ENCODE measurements at regions not wholly inside any gene's neighbourhood (a gene's known extent, or its start where the extent isn't known, plus 50 kb on each side); places are given as distances from the start of the nearest gene placed in this dataset.
A peak's percentile ranks its signal among the peaks of the same experiment; 100 is the strongest.
"Not testable (repeated sequence)": the region's sequence is repeated elsewhere in the genome, so short reads cannot be mapped to it uniquely, and the experiment has no call there.

DNA sequence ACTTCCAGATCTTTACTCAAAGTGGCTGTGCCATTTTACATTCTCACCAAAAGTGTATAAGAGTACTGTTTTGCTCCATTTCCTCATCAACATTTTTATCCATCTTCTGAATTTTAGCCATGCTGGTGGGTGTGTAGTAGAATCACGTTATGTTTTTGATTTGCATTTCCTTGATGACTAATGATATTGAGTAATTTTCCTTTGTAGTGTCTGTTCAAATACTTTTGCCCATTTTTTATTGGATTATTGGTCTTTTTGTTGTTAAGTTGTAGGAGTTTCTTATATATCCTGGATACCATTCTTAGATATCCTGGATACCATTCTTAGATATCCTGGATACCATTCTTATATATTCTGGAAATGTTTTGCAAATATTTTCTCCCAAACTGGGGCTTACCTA is 344.9 kb downstream of the LRRC3B start:
- DNase-seq: no peak

DNA sequence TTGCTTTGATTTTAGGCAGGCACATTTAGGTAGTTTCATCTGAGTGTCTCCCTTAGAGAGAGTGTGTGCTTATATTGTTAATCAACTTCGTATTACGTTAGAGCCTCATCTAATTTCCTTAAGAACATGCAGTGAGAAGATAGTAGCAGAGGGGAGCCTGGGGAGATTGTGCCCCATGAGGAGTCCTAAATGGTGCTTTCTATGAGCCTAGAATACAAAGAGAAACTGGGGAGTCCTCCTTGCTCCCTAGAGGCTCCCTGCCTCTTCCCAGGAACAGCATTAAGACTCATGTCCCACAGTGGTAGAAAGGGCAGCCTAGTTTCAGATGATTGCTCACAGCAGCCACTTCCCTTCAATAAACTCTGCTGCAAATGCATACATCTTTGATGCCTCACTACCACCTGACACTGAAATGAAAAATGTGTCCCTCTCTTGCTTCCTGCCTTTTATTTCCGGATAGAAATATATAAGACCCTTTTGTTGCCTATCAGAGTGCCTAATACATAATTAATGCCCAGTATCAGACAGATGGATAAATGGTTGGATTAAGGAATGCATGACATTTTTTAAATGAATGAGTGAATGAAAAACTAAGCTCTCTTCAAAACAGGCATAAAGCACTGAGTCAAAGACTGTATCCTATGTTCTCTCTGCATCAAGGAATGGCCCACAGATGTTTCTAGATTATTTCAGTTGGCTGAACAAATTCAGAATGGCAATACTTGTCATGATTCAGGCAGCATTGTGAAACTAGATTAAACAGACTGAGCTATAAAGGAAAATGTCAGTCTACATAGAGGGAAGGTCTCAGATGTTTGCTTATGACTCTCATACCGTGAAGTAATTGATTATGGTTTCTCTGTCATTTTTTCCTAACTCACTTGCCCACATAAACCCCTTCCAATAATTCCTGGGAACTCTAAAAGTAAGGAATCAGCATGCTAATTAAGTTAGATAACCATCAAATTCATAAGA is 362.1 kb downstream of the LRRC3B start:
- peak; percentile 36 for DNase-seq

DNA sequence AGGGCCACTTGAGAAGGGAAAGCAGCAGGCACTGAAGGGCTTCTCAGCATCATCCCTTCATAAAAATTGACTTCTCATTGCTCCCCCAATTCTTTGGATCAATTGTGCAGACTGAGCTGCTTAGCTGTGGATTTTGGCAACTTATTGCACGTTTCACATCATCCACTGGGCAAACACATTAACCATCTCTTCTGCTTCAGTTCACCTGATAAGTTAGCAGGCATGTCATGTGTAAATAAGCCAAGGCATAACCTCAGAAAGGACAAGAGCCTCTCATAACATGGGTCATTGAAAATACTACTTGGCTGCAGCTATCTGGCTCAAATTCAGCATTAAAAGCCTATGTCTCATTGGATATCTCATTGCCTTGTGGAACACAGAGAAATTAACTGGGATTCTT is 366.5 kb downstream of the LRRC3B start:
- DNase-seq: peak; percentile 44

DNA sequence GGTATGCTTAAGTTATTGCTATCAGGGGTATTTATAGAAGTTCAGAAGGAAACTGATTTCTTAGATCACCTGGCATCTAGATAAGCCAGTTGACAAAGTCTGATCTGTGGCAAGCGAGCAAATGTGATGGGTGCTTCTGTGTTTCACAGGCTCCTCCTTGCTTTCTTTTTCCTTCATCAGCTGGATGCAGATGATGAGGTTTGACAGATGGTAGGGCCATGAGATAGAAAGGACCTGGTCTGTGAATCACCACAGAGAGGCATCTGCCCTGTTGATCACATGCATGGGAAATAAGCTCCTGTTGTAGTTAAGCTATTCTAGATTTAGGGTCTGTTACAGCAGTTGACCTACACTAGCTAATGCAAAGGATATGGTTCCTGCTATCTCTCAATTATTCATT is 372.0 kb downstream of the NEK10 start:
- peak; percentile 53 for DNase-seq

DNA sequence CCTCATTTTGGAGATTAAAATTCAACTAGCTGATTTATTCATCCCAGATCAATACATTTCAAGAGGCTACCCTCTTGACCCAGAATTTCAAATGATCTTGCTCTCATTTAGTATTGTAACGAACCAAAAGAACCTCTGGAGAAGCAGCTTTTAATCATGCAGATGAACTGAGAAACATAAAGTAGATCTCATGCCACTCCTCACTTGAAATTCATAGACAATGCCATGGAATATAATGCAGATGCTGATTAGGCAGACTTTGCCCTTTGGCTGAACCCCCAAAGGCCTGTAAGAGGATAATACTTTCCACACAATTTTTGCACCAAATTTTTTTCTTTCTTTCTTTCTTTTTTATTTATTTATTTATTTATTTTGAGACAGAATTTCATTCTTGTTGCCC is 358.3 kb downstream of the NEK10 start:
- no peak for DNase-seq

DNA sequence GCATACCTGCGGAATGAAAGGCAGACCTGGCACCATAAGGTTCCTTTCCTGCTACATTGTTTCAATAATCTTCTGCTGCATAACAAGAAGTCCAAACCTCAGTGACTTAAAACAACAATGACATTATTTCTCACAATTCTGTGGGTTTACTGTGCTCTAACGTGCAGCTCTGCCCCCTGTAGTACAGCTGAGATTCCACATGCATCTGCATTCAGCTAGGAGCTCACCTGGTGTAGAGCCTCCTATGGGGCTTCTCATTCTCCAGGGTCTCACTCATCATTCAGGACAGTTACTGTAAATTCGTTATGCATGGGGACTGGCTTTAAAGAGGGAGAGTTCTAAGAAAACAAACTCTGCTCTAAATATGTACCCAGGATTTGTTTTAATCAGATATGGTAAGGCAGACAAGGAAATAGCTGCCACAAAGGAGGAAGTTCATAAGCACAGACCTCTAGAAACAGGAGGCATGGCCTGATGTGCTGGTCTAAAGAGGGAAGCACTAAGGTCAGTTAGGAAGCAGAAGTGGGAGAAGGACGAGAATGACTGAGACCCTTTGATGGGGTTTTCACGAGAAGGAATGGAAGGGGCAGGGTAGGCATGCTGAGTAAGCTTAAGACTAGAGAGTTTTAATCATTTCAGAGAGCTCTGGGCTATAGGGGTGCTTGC is 347.0 kb downstream of the NEK10 start:
- no peak for DNase-seq

DNA sequence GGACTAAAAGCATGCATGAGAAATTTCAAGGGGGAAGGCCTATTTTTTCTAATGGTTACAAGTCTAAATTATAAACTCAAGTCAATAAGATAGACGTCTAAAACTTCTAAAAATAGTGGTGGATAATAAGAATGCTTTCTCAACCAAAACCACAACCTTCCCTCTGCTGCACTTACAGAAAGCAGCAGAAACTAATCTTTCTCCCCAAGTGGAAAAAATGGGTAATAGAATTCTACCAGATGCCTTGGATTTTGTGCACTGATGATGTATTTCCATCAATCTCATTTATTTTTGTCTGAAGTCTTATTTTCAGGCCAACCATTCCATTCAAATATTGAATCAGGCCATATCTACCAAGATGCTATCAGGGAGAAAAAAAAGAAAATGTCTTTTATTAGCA is 344.7 kb downstream of the NEK10 start:
- no peak for DNase-seq

DNA sequence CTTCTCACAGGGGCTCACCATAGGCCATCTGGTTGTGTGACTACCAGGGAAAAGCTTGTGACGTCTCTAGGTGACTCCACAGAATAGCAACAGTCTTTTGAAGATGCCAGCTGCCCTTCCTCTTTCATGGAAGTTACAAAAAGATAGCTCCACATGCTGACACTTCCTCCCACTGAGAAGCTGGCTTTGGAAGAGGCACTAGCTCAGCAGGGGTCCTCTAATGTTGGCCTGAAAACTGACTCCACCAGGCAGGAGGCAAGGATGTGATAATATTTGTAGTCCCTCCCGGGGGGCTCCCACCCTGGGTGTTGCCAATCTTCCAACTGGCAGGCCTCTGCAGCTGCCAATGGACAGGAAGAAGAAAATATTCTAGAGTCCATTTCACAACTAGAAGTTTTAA is 343.5 kb downstream of the NEK10 start:
- DNase-seq: no peak

DNA sequence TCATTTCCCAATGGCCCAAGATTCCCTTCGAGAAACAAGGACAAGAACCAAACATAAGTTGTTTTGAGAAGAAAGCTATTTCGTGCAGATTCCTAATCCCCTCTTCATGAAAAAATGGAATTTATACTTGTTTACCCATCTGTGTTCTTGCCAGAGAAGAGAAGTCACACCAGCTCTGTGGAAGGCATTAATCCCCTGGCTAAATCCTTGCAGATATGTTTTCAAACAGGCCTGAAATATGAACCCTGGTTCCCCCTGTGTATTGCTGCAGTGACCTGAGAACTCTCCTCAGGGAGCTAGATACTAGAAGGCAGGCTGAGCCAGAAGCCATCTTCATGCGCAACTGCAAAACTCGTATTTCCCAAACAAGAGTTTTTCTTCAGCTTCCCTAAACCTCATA is 337.7 kb downstream of the NEK10 start:
- DNase-seq: no peak

DNA sequence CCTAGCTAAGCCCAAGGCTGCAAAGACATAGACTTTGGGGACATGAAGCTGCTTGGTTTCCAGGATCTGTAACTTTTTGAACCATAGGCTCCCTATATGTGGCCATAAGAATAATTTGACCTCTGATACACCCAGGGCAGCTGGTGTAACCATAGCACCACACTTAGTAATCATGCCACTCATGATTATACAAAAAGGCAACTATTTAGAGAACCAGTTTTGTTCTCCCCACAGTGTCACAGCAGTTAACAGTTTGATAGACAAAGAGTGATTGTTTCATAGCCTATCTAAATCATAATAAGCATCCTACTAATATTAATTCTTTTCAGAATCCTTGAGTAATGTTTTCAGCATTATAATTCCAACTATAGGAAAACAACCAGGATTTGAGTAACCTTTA is 334.9 kb downstream of the NEK10 start:
- no peak for DNase-seq

DNA sequence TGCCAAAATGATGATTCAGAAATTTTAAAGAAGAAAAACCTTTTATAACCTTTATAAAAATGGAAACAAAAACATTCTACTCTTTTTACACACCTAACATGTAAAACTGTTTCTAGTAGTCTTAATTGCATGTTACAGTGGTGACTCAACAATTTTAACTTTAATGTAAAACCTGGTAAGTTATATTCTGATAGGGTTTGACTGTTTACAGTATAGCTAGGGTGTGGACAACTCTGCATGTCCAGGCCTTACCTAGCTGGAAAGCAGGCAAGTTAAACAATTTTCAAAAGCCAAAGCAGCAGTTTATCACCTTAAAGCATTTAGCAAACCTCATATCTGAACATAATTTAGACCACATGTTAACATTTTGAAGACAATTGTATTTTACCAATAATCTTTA is 328.5 kb downstream of the NEK10 start:
- DNase-seq: no peak

DNA sequence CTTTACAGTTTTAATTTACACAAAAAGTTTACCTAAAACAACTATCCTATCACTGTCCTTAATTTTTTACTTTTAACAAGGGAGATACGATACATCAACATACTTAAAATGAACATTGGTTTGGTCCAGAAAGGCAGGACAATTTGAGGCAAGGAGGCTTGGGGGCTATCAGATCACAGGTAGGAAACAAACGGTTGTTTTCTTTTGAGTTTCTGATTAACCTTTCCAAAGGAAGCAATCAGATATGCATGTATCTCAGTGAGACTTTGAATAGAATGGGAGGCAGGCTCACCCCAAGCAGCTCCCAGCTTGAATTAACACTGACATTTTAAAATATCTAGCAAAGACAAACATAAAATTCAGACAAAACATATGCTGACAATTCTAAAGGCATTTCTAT is 326.6 kb downstream of the NEK10 start:
- DNase-seq: not testable (repeated sequence)

DNA sequence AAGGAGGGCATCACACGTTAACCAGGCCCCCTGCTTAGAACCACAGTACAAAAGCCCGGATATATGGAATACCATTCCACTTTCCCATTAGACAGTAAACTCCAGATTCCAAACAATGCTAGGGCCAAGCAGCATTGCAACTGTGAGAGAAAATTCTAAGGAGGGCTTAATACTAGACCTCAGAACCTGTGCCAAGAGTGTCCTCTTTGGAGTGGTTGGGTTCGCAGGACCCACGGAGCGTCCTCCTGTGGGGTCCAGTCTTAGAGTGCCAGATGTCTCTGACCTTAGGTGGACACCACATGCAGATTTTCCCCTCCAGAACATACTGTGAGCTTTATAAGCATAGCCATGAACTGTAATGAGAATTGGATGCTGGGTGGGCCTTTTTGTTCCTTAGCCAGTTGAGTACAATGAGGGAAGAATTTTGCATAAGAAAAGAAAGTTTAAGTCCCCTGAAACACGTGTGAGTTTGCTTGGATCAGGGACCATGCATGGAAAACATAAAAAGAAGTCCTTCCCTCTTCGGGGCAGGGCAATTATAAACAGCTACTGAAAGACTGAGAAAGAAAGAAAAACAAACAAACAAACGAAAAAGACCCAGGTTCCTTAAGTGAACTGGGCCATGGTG is 325.7 kb downstream of the NEK10 start:
- DNase-seq: no peak

DNA sequence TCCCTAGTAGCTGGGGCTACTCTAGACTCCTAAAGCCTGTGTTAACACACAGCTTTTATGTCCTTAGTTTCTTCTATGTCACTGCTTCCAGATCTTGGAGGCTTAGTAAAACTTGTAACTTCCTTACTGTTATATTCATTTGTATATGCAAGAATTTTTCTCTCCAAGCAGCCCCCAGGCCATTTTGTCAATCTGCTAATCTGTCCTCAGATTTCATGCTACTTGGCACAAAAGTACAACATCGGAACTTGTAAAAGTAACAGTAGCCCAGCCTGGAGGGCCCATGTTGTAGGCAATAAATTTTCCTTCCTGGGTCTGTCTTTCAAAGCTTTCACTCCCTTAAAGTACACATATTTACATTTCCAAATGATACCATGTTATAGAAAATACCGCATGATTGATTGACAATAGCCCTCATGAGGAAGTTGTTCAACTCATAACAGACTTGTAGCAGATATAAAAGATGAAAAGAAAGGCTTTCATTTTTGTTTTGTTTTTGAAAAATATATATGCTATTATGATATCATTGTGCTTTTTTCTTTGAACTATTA is 324.2 kb downstream of the NEK10 start:
- DNase-seq: no peak

DNA sequence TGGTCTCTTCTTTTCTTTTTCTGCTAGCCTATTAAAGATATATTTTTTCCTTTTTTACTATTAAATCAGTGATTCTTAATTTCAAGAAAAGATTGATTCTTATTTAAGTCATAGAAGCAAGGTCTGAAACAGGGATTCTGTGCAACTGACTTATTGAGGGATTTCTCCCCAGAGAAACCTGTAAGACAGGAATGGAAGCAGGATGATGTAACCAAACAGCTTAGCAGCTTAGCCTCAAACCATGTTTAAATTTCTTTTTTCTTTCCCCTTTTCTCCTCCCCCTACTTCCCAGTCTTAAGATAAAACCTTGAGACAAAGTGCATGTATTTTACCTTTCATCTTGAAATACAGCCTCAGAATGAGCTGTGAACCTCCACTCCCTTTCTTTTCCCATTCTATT is 322.8 kb downstream of the NEK10 start:
- DNase-seq: no peak

DNA sequence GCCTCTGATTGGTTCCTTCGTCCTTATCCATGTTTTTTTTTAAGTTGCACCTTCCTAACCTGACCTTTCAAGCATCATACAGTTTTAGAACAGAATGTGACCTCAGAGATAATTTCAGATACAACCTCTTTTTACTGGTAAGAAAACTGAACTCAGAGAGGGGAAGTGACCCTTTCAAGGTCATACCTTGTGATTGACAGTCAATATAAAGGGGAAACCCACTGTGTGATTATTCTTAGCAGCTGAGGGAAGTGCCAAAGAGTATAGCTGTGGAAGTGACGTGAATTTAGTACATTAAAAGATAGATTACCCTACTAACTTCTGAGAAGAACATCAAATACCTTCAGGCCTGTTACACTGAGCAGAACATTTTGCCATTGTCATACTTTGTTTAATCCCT is 319.4 kb downstream of the NEK10 start:
- DNase-seq: no peak

DNA sequence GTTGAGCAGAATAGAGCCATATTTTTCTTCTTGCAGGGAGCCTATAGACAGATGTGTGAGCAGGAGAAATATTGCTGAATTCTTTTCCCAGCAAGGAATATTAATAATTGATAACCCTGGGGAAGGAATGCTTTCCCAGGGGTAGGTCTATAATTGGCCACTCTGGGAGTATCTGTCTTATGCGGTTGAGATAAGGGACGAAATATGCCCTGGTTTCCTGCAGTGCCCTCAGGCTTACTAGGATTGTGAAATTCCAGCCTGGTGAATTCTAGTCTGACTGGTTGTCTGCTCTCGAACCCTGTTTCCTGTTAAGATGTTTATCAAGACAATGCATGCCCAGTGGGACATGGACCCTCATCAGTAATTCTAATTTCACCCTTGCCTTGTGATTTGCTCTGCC is 317.7 kb downstream of the NEK10 start:
- DNase-seq: not testable (repeated sequence)

DNA sequence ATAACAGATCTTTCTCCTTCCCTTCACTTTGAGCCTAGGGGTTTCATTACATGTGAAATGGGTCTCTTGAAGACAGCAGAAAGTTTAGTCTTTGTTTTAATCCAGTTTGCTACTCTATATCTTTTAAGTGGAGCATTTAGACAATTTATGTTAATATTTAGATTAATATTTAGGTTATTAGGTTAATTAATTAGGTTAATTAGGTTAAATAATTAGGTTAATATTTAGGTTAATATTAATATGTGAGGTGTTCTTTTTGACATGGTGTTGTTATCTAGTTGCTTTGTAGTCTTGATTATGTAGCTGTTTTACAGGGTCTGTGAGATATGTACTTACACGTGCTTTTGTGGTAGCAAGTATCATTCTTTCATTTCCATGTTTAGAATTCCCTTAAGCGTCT is 312.9 kb downstream of the NEK10 start:
- no peak for DNase-seq

DNA sequence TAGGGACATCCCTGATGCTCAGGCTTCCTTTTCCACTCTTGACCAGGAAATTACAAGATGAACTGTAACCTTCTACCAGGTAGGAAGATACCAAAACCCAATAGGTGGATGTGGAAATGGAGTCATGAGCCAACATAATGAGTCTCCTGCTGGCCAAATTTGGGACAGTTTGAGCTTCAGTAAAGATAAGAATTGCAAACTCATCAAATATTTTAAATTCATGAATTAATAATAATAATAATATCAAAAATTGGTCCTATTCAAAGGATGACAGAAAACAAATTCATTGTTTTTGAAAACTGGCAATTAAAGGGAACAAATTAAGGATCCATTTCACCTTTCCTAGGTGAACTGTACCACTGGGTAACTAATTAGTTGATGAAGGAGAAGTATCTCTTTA is 309.7 kb downstream of the NEK10 start:
- DNase-seq: no peak
